ENCODE measurements at regions not wholly inside any gene's neighbourhood (a gene's known extent, or its start where the extent isn't known, plus 50 kb on each side); places are given as distances from the start of the nearest gene placed in this dataset.

GRCh38 chr18:44290366-44290977 lies 390.2 kb upstream of the SETBP1 start:
- H3K27ac ChIP-seq (ENCODE audit: insufficient read depth in 1 of 2, low read depth in 1 of 2, low read length in 2 of 2, poor library complexity in 1 of 2, severe bottlenecking in 2 of 2): no peak overlapping the region
- no peak for DNase-seq
- no peak overlapping the region for H3K4me3 ChIP-seq (ENCODE audit: control insufficient read depth in 1 of 7, extremely low read depth in 1 of 7, insufficient read depth in 4 of 7, low read depth in 2 of 7, low read length in 6 of 7)
- CTCF ChIA-PET: no interaction called here
- 100% methylated on average over 2 of the region's 4 CpGs for whole genome bisulfite sequencing (ENCODE audit: insufficient coverage)
- no peaks in the 10 kb centered on the region for H3K27me3 ChIP-seq (replicated peaks in 2 of 5; ENCODE audit: control insufficient read depth in 4 of 5, insufficient read depth in 5 of 5, low read length in 4 of 5)
- POLR2A ChIA-PET: no interaction called here
- H3K4me1 ChIP-seq (ENCODE audit: control extremely low read depth in 1 of 4, control insufficient read depth in 4 of 4, insufficient read depth in 4 of 4, low read length in 3 of 4): no peaks in the 10 kb centered on the region
- no peaks in the 10 kb centered on the region for H3K9me3 ChIP-seq (ENCODE audit: control extremely low read depth in 1 of 5, control insufficient read depth in 4 of 5, insufficient read depth in 2 of 5, low read depth in 1 of 5, low read length in 4 of 5)
- no peaks in the 10 kb centered on the region for H3K36me3 ChIP-seq (ENCODE audit: control insufficient read depth in 4 of 4, insufficient read depth in 4 of 4, low read length in 3 of 4)

GRCh38 chr18:44298566-44298965 lies 382.1 kb upstream of the SETBP1 start:
- Histone ChIP-seq H3K4me3 (ENCODE audit: control insufficient read depth in 1 of 7, extremely low read depth in 1 of 7, insufficient read depth in 4 of 7, low read depth in 2 of 7, low read length in 6 of 7) (no peak overlapping the region), H3K4me1 (ENCODE audit: control extremely low read depth in 1 of 4, control insufficient read depth in 4 of 4, insufficient read depth in 4 of 4, low read length in 3 of 4) (no peaks in the 10 kb centered on the region), H3K27me3 (replicated peaks in 2 of 5; ENCODE audit: control insufficient read depth in 4 of 5, insufficient read depth in 5 of 5, low read length in 4 of 5) (no peaks in the 10 kb centered on the region), H3K27ac (ENCODE audit: insufficient read depth in 1 of 2, low read depth in 1 of 2, low read length in 2 of 2, poor library complexity in 1 of 2, severe bottlenecking in 2 of 2) (no peak overlapping the region), H3K9me3 (ENCODE audit: control extremely low read depth in 1 of 5, control insufficient read depth in 4 of 5, insufficient read depth in 2 of 5, low read depth in 1 of 5, low read length in 4 of 5) (peaks cover 0 to 3% (median 0%) of the 10 kb centered on the region in 5 experiments), H3K36me3 (ENCODE audit: control insufficient read depth in 4 of 4, insufficient read depth in 4 of 4, low read length in 3 of 4) (no peaks in the 10 kb centered on the region)
- ChIA-PET CTCF (no interaction called here), POLR2A (no interaction called here)
- peak in 1 of 3 donors; percentile 4 for DNase-seq

GRCh38 chr18:44309185-44309584 lies 371.5 kb upstream of the SETBP1 start:
- Histone ChIP-seq H3K27me3 (replicated peaks in 2 of 5; ENCODE audit: control insufficient read depth in 4 of 5, insufficient read depth in 5 of 5, low read length in 4 of 5) (no peaks in the 10 kb centered on the region), H3K9me3 (ENCODE audit: control extremely low read depth in 1 of 5, control insufficient read depth in 4 of 5, insufficient read depth in 2 of 5, low read depth in 1 of 5, low read length in 4 of 5) (no peaks in the 10 kb centered on the region), H3K4me1 (ENCODE audit: control extremely low read depth in 1 of 4, control insufficient read depth in 4 of 4, insufficient read depth in 4 of 4, low read length in 3 of 4) (no peaks in the 10 kb centered on the region), H3K36me3 (ENCODE audit: control insufficient read depth in 4 of 4, insufficient read depth in 4 of 4, low read length in 3 of 4) (no peaks in the 10 kb centered on the region), H3K4me3 (ENCODE audit: control insufficient read depth in 1 of 7, extremely low read depth in 1 of 7, insufficient read depth in 4 of 7, low read depth in 2 of 7, low read length in 6 of 7) (no peak overlapping the region), H3K27ac (ENCODE audit: insufficient read depth in 1 of 2, low read depth in 1 of 2, low read length in 2 of 2, poor library complexity in 1 of 2, severe bottlenecking in 2 of 2) (no peak overlapping the region)
- POLR2A ChIA-PET: no interaction called here
- DNase-seq: no peak
- WGBS (ENCODE audit: insufficient coverage): no CpG with 5 or more reads among the region's 2 CpGs
- CTCF ChIA-PET: interaction anchor here (0.6 kb wide), 1 partner anchor 15 kb away, joined by 3 read pairs; no protein-coding TSS in a partner anchor

- H3K4me3 ChIP-seq (ENCODE audit: control insufficient read depth in 1 of 7, extremely low read depth in 1 of 7, insufficient read depth in 4 of 7, low read depth in 2 of 7, low read length in 6 of 7): no peak overlapping the region
- 96% methylated on average over 25 of the region's 26 CpGs for WGBS (ENCODE audit: insufficient coverage)
- H3K27me3 ChIP-seq (replicated peaks in 2 of 5; ENCODE audit: control insufficient read depth in 4 of 5, insufficient read depth in 5 of 5, low read length in 4 of 5): no peaks in the 10 kb centered on the region
- H3K27ac ChIP-seq (ENCODE audit: insufficient read depth in 1 of 2, low read depth in 1 of 2, low read length in 2 of 2, poor library complexity in 1 of 2, severe bottlenecking in 2 of 2): no peak overlapping the region
- no peaks in the 10 kb centered on the region for H3K9me3 ChIP-seq (ENCODE audit: control extremely low read depth in 1 of 5, control insufficient read depth in 4 of 5, insufficient read depth in 2 of 5, low read depth in 1 of 5, low read length in 4 of 5)
- CTCF ChIA-PET: interaction anchor here (1.4 kb wide), 1 partner anchor 892 kb away, joined by 3 read pairs; no protein-coding TSS in a partner anchor
- no peak for DNase-seq
- POLR2A ChIA-PET: interaction anchor here (0.7 kb wide), 1 partner anchor 1817 kb away, joined by 3 read pairs; no protein-coding TSS in a partner anchor
- H3K4me1 ChIP-seq (ENCODE audit: control extremely low read depth in 1 of 4, control insufficient read depth in 4 of 4, insufficient read depth in 4 of 4, low read length in 3 of 4): peaks cover 0 to under 1% (median 0%) of the 10 kb centered on the region in 4 experiments
- H3K36me3 ChIP-seq (ENCODE audit: control insufficient read depth in 4 of 4, insufficient read depth in 4 of 4, low read length in 3 of 4): no peaks in the 10 kb centered on the region
Measured at GRCh38 chr18:44320619-44321460, 359.8 kb upstream of the SETBP1 start.

GRCh38 chr18:44321868-44322590 lies 358.7 kb upstream of the SETBP1 start:
- Histone ChIP-seq H3K27me3 (replicated peaks in 2 of 5; ENCODE audit: control insufficient read depth in 4 of 5, insufficient read depth in 5 of 5, low read length in 4 of 5) (no peaks in the 10 kb centered on the region), H3K9me3 (ENCODE audit: control extremely low read depth in 1 of 5, control insufficient read depth in 4 of 5, insufficient read depth in 2 of 5, low read depth in 1 of 5, low read length in 4 of 5) (no peaks in the 10 kb centered on the region), H3K4me3 (ENCODE audit: control insufficient read depth in 1 of 7, extremely low read depth in 1 of 7, insufficient read depth in 4 of 7, low read depth in 2 of 7, low read length in 6 of 7) (no peak overlapping the region), H3K4me1 (ENCODE audit: control extremely low read depth in 1 of 4, control insufficient read depth in 4 of 4, insufficient read depth in 4 of 4, low read length in 3 of 4) (peaks cover 0 to 8% (median 0%) of the 10 kb centered on the region in 4 experiments), H3K36me3 (ENCODE audit: control insufficient read depth in 4 of 4, insufficient read depth in 4 of 4, low read length in 3 of 4) (no peaks in the 10 kb centered on the region), H3K27ac (ENCODE audit: insufficient read depth in 1 of 2, low read depth in 1 of 2, low read length in 2 of 2, poor library complexity in 1 of 2, severe bottlenecking in 2 of 2) (no peak overlapping the region)
- 92% methylated on average over 2 of the region's 7 CpGs for WGBS (ENCODE audit: insufficient coverage)
- DNase-seq: no peak
- ChIA-PET CTCF (no interaction called here), POLR2A (no interaction called here)

GRCh38 chr18:44323125-44323524 lies 357.6 kb upstream of the SETBP1 start:
- no peak overlapping the region for H3K27ac ChIP-seq (ENCODE audit: insufficient read depth in 1 of 2, low read depth in 1 of 2, low read length in 2 of 2, poor library complexity in 1 of 2, severe bottlenecking in 2 of 2)
- H3K4me1 ChIP-seq (ENCODE audit: control extremely low read depth in 1 of 4, control insufficient read depth in 4 of 4, insufficient read depth in 4 of 4, low read length in 3 of 4): peaks cover 0 to 8% (median 0%) of the 10 kb centered on the region in 4 experiments
- CTCF ChIA-PET: no interaction called here
- H3K4me3 ChIP-seq (ENCODE audit: control insufficient read depth in 1 of 7, extremely low read depth in 1 of 7, insufficient read depth in 4 of 7, low read depth in 2 of 7, low read length in 6 of 7): no peak overlapping the region
- H3K9me3 ChIP-seq (ENCODE audit: control extremely low read depth in 1 of 5, control insufficient read depth in 4 of 5, insufficient read depth in 2 of 5, low read depth in 1 of 5, low read length in 4 of 5): no peaks in the 10 kb centered on the region
- POLR2A ChIA-PET: no interaction called here
- H3K27me3 ChIP-seq (replicated peaks in 2 of 5; ENCODE audit: control insufficient read depth in 4 of 5, insufficient read depth in 5 of 5, low read length in 4 of 5): no peaks in the 10 kb centered on the region
- DNase-seq: no peak
- no peaks in the 10 kb centered on the region for H3K36me3 ChIP-seq (ENCODE audit: control insufficient read depth in 4 of 4, insufficient read depth in 4 of 4, low read length in 3 of 4)

- WGBS (ENCODE audit: insufficient coverage): no CpG with 5 or more reads among the region's 2 CpGs
- CTCF ChIA-PET: interaction anchor here (0.8 kb wide), 1 partner anchor 15 kb away, joined by 3 read pairs; no protein-coding TSS in a partner anchor
- Histone ChIP-seq H3K4me1 (ENCODE audit: control extremely low read depth in 1 of 4, control insufficient read depth in 4 of 4, insufficient read depth in 4 of 4, low read length in 3 of 4) (peaks cover 0 to 8% (median 0%) of the 10 kb centered on the region in 4 experiments), H3K36me3 (ENCODE audit: control insufficient read depth in 4 of 4, insufficient read depth in 4 of 4, low read length in 3 of 4) (no peaks in the 10 kb centered on the region), H3K27ac (ENCODE audit: insufficient read depth in 1 of 2, low read depth in 1 of 2, low read length in 2 of 2, poor library complexity in 1 of 2, severe bottlenecking in 2 of 2) (no peak overlapping the region), H3K4me3 (ENCODE audit: control insufficient read depth in 1 of 7, extremely low read depth in 1 of 7, insufficient read depth in 4 of 7, low read depth in 2 of 7, low read length in 6 of 7) (no peak overlapping the region), H3K27me3 (replicated peaks in 2 of 5; ENCODE audit: control insufficient read depth in 4 of 5, insufficient read depth in 5 of 5, low read length in 4 of 5) (no peaks in the 10 kb centered on the region), H3K9me3 (ENCODE audit: control extremely low read depth in 1 of 5, control insufficient read depth in 4 of 5, insufficient read depth in 2 of 5, low read depth in 1 of 5, low read length in 4 of 5) (no peaks in the 10 kb centered on the region)
- DNase-seq: no peak
- POLR2A ChIA-PET: no interaction called here
Measured at GRCh38 chr18:44324361-44324760, 356.3 kb upstream of the SETBP1 start.
